ENCODE measurements at regions not wholly inside any gene's neighbourhood (a gene's known extent, or its start where the extent isn't known, plus 50 kb on each side); places are given as distances from the start of the nearest gene placed in this dataset.

GRCh38 chr12:24695657-24696329 is 253.1 kb downstream of the BCAT1 start:
- ChIA-PET CTCF (no interaction called here), POLR2A (no interaction called here)

More at GRCh38 chr12:24695657-24696329, 253.1 kb downstream of the BCAT1 start:
- dilution Hi-C loops (cut with MboI; ENCODE audit: extremely low pct_ligation_motif_present, low sequenced_read_pairs) (no loop called here), intact Hi-C loops (cut with micrococcal nuclease) (no loop called here)
- H4K20me1 ChIP-seq (replicated peaks; ENCODE audit: control insufficient read depth, extremely low read depth, insufficient read depth, low read length): no peaks in the 10 kb centered on the region
- FAIRE-seq: no peak
- no peak overlapping the region for H3K9ac ChIP-seq (replicated peaks; ENCODE audit: extremely low read depth, insufficient read depth, low read length)
- no peak overlapping the region for H3K27ac ChIP-seq (ENCODE audit: insufficient read depth, low read depth, low read length)
- H3K36me3 ChIP-seq (ENCODE audit: control insufficient read depth in 2 of 2, extremely low read depth in 1 of 2, insufficient read depth in 2 of 2, low read length in 2 of 2): no peaks in the 10 kb centered on the region
- DNase-seq (ENCODE audit: low read depth, low spot score): no peak
- H3K9me1 ChIP-seq (replicated peaks; ENCODE audit: control insufficient read depth, extremely low read depth, insufficient read depth, low read length): no peaks in the 10 kb centered on the region
- no peaks in the 10 kb centered on the region for H3K79me2 ChIP-seq (ENCODE audit: control insufficient read depth, insufficient read depth, low read length)
- BruUV-seq (replicated peaks): no TSS peak
- no peaks in the 10 kb centered on the region for H3K27me3 ChIP-seq (ENCODE audit: control insufficient read depth in 2 of 2, insufficient read depth in 2 of 2, low read length in 2 of 2)
- H3K4me3 ChIP-seq (replicated peaks in 1 of 3; ENCODE audit: insufficient read depth in 1 of 3, low read depth in 1 of 3, low read length in 3 of 3): no peak overlapping the region
- H3K9me3 ChIP-seq (replicated peaks; ENCODE audit: control insufficient read depth, insufficient read depth, low read length): no peaks in the 10 kb centered on the region
- H3K4me1 ChIP-seq (ENCODE audit: control insufficient read depth, extremely low read depth, insufficient read depth, low read length): no peaks in the 10 kb centered on the region
- no peak overlapping the region for H2AFZ ChIP-seq (ENCODE audit: low read depth, low read length)
- H3K4me2 ChIP-seq (ENCODE audit: insufficient read depth, low read length): no peak overlapping the region
- no peak for TF ChIP-seq MYC (IDR thresholded peaks at IDR 0.05; ENCODE audit: low read depth, low read length)
- TF ChIP-seq JUN (IDR thresholded peaks at IDR 0.05; ENCODE audit: borderline replicate concordance, insufficient read depth, insufficient read length, low read depth): no peak
- no peak for TF ChIP-seq CTCF (IDR thresholded peaks at IDR 0.05; ENCODE audit: extremely low read depth in 1 of 2, insufficient read depth in 1 of 2, low read depth in 1 of 2, low read length in 2 of 2)
- no peak for TF ChIP-seq GATA2 (IDR thresholded peaks at IDR 0.05; ENCODE audit: insufficient read depth, insufficient read length, low read depth, low read length)
- TF ChIP-seq POLR2A (IDR thresholded peaks at IDR 0.05; ENCODE audit: low read depth, low read length): no peak
- no peak for TF ChIP-seq EZH2 (IDR thresholded peaks at IDR 0.05; ENCODE audit: borderline replicate concordance, low read depth, low read length, severe bottlenecking)
- no peak for TF ChIP-seq POLR2AphosphoS5 (IDR thresholded peaks at IDR 0.05; ENCODE audit: insufficient read depth, low read depth, low read length)
- no peak for TF ChIP-seq FOS (IDR thresholded peaks at IDR 0.05; ENCODE audit: borderline replicate concordance, insufficient read depth, low read length)
- TF ChIP-seq MAX (IDR thresholded peaks at IDR 0.05; ENCODE audit: insufficient read depth, insufficient read length): no peak
